Kidney (tissue), 13 donors: ENCODE measurements at regions not wholly inside any gene's neighbourhood (a gene's known extent, or its start where the extent isn't known, plus 50 kb on each side); places are given as distances from the start of the nearest gene placed in this dataset.
"Not testable (repeated sequence)": the region's sequence is repeated elsewhere in the genome, so short reads cannot be mapped to it uniquely, and the experiment has no call there.

ENCODE experiments used
- DNase-seq, 5 donors: peaks; one replicate each; pipeline ENCODE4 v3.0.0-alpha.2; 2013 to 2020
- FAIRE-seq: peaks from 2 replicates; lab custom pipeline; 2012; peaks lifted over from hg19 to GRCh38; lab: Jason Lieb, UNC
- H3K27ac ChIP-seq, 2 donors: one replicate each; pipeline ENCODE4 v1.7.0; 2013; ENCODE audit warnings: low read depth in 2 of 2, low read length in 2 of 2, inconsistent platforms in 1 of 2
- H3K27me3 ChIP-seq: one replicate; pipeline ENCODE4 v1.7.1; 2013; ENCODE audit warnings: low read length, inconsistent platforms; ENCODE audit not compliant: control insufficient read depth, insufficient read depth
- H3K36me3 ChIP-seq, 3 donors: one replicate each; pipeline versions ENCODE4 v1.7.0 to v1.7.1; 2013; ENCODE audit warnings: low read length in 3 of 3, control low read depth in 1 of 3, inconsistent platforms in 1 of 3; ENCODE audit not compliant: insufficient read depth in 3 of 3, control insufficient read depth in 2 of 3
- H3K4me1 ChIP-seq, 3 donors: one replicate each; pipeline versions ENCODE4 v1.7.0 to v1.7.1; 2013; ENCODE audit warnings: low read length in 3 of 3, inconsistent platforms in 1 of 3, low read depth in 1 of 3; ENCODE audit not compliant: control insufficient read depth in 2 of 3, insufficient read depth in 2 of 3
- H3K4me3 ChIP-seq, 3 donors: one replicate each; pipeline versions ENCODE4 v1.7.0 to v1.8.1; 2013; ENCODE audit warnings: low read length in 3 of 3, control low read depth in 1 of 3, inconsistent platforms in 1 of 3
- H3K9ac ChIP-seq, 3 donors: one replicate each; pipeline versions ENCODE4 v1.7.0 to v1.7.1; 2013; ENCODE audit warnings: low read length in 3 of 3, control low read depth in 1 of 3, inconsistent platforms in 1 of 3
- H3K9me3 ChIP-seq, 3 donors: one replicate each; pipeline versions ENCODE4 v1.7.0 to v1.7.1; 2013; ENCODE audit warnings: low read length in 3 of 3, control low read depth in 1 of 3, inconsistent platforms in 1 of 3; ENCODE audit not compliant: control insufficient read depth in 2 of 3, insufficient read depth in 1 of 3
- CTCF ChIP-seq: IDR thresholded peaks from 3 replicates; pipeline ENCODE4 v1.5.1; 2012; ENCODE audit warnings: mild to moderate bottlenecking, moderate library complexity, borderline replicate concordance; ENCODE audit not compliant: insufficient read depth; ENCODE audit errors: extremely low read depth
- intact Hi-C: fragments of 100-400 bp; cut with DNase I; formaldehyde crosslinking; loops from one replicate; pipeline ENCODE4 v1.11.1; 2022
- donor health status: control.
- donor health status: control.
- donor health status: control.
- donor health status: control.
- donor health status: control.
- donor health status: DM: yes; HTN: yes; CAD: no.
- donor health status: Normal renal cell carcinoma (clear cell type).

- H3K27me3 ChIP-seq, result no peaks in the 10 kb centered on the region
- H3K4me1 ChIP-seq, result no peaks in the 10 kb centered on the region
- TF ChIP-seq CTCF, result no peak
- H3K36me3 ChIP-seq, result no peaks in the 10 kb centered on the region
- DNase-seq, result no peak
- intact Hi-C loops, result no loop called here
- no peak for FAIRE-seq
- no peak overlapping the region for H3K4me3 ChIP-seq
- no peak overlapping the region for H3K9ac ChIP-seq
- H3K9me3 ChIP-seq, result no peaks in the 10 kb centered on the region
- H3K27ac ChIP-seq, result no peak overlapping the region
These were observed 95.8 kb upstream of the GOLGA8J start for GRCh38 chr15:29986946-29987345.

- no peak for DNase-seq
- no peak overlapping the region for H3K4me3 ChIP-seq
- no peaks in the 10 kb centered on the region for H3K9me3 ChIP-seq
- no peak overlapping the region for H3K27ac ChIP-seq
- FAIRE-seq, result no peak
- TF ChIP-seq CTCF, result no peak
- no peaks in the 10 kb centered on the region for H3K27me3 ChIP-seq
- no peaks in the 10 kb centered on the region for H3K36me3 ChIP-seq
- no peaks in the 10 kb centered on the region for H3K4me1 ChIP-seq
- no peak overlapping the region for H3K9ac ChIP-seq
- intact Hi-C loops, result no loop called here
These were observed 104.1 kb upstream of the GOLGA8J start for GRCh38 chr15:29978411-29979382.

- FAIRE-seq, H3K4me1 ChIP-seq, H3K4me3 ChIP-seq, intact Hi-C loops, H3K27ac ChIP-seq, H3K36me3 ChIP-seq, H3K9ac ChIP-seq, DNase-seq, H3K27me3 ChIP-seq: not testable (repeated sequence)
- H3K9me3 ChIP-seq, result peaks cover 0 to 14% (median 1%) of the 10 kb centered on the region in 3 donors
These were observed 108.7 kb upstream of the GOLGA8J start for GRCh38 chr15:29974056-29974455.

- Histone ChIP-seq H3K27me3 (peaks cover 5% of the 10 kb centered on the region), H3K9me3 (peaks cover 0 to 14% (median 1%) of the 10 kb centered on the region in 3 donors), H3K4me3 (no peak overlapping the region), H3K27ac (no peak overlapping the region), H3K36me3 (no peaks in the 10 kb centered on the region), H3K4me1 (no peaks in the 10 kb centered on the region), H3K9ac (no peak overlapping the region)
- intact Hi-C loops, result no loop called here
- DNase-seq (no peak), FAIRE-seq (no peak)
- TF ChIP-seq CTCF, result no peak
These were observed 110.7 kb upstream of the GOLGA8J start for GRCh38 chr15:29972051-29972450.
